Thymus (tissue), 11 donors: ENCODE measurements at regions not wholly inside any gene's neighbourhood (a gene's known extent, or its start where the extent isn't known, plus 50 kb on each side); places are given as distances from the start of the nearest gene placed in this dataset.
"Not testable (repeated sequence)": the region's sequence is repeated elsewhere in the genome, so short reads cannot be mapped to it uniquely, and the experiment has no call there.

Source experiments
- DNase-seq, 9 donors: peaks; one replicate each; pipeline ENCODE4 v3.0.0-alpha.2; 2013; ENCODE audit warnings: low spot score in 9 of 9, low read depth in 6 of 9, missing footprints in 1 of 9
- H3K27ac ChIP-seq, 2 donors: one replicate each; pipeline ENCODE4 v1.5.1; 2013; ENCODE audit warnings: control low read depth in 1 of 2, low read depth in 1 of 2, low read length in 1 of 2, mild to moderate bottlenecking in 1 of 2, moderate library complexity in 1 of 2
- H3K27me3 ChIP-seq, 2 donors: one replicate each; pipeline ENCODE4 v1.5.1; 2013; ENCODE audit warnings: low read length in 1 of 2; ENCODE audit not compliant: control insufficient read depth in 2 of 2, insufficient read depth in 1 of 2
- H3K36me3 ChIP-seq, 2 donors: one replicate each; pipeline ENCODE4 v1.5.1; 2013; ENCODE audit warnings: low read length in 1 of 2, mild to moderate bottlenecking in 1 of 2, moderate library complexity in 1 of 2; ENCODE audit not compliant: control insufficient read depth in 2 of 2, insufficient read depth in 2 of 2
- H3K4me1 ChIP-seq, 2 donors: one replicate each; pipeline ENCODE4 v1.5.1; 2013; ENCODE audit warnings: low read length in 2 of 2; ENCODE audit not compliant: control insufficient read depth in 2 of 2, insufficient read depth in 2 of 2
- H3K4me3 ChIP-seq, 2 donors: one replicate each; pipeline ENCODE4 v1.5.1; 2013; ENCODE audit warnings: low read length in 2 of 2, control low read depth in 1 of 2, mild to moderate bottlenecking in 1 of 2
- H3K9me3 ChIP-seq, 2 donors: one replicate each; pipeline ENCODE4 v1.5.1; 2013; ENCODE audit warnings: low read length in 1 of 2, mild to moderate bottlenecking in 1 of 2; ENCODE audit not compliant: control insufficient read depth in 2 of 2, insufficient read depth in 1 of 2
- WGBS: extraction: QIAGEN DNeasy Blood & Tissue Kit; methylation state at CpG from one replicate; pipeline ENCODE4 v1.1.7; 2013; 5-methylcytosine and 5-hydroxymethylcytosine counted together
- donor health status: healthy.

DNA sequence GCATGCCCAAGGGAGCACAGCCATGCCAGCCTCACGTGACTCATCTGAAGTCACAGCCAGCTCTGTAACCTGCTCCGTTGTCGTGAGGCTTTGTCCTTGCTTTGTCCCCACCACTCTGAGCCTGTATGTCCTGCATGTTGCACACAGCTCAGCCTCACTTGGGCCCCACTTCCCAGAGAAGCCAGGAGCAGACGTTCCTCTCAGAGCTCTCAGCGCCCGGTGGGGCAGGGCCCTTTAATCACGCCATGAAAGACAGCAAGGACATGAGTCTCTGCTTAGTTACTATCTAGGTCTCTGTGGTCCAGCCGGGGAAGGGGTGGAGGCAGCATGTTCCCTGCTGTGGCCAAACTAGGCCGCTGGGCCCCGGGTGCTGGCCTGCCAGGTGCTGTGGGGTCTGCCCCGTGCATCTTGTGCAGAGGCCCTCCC is 127.4 kb upstream of the FAM20C start:
- DNase-seq, result no peak
- WGBS, result 97% methylated on average over 11 of the region's 11 CpGs

DNA sequence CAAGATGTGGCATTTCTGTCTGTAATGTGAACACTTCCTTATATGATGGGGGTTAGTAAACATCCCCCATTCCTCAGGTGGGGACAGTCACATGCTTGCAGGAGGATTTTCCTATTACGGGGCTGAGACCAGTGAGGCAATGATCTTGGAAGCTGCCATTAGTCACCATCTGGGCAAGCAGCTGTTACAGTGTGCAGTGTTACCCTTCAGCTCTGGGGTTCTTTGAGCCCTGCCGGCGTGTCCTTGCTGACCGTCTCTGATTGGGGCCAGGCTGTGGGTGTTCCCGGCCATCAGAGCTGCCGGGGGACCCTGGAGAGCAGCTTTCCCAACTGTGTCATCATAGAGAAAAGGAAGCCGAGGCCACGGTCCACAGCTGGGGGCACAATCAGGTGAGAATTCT is 126.8 kb upstream of the FAM20C start:
- 94% methylated on average over 8 of the region's 8 CpGs for WGBS
- no peaks in the 10 kb centered on the region for H3K27me3 ChIP-seq
- no peak overlapping the region for H3K4me3 ChIP-seq
- H3K9me3 ChIP-seq, result no peaks in the 10 kb centered on the region
- H3K4me1 ChIP-seq, result no peaks in the 10 kb centered on the region
- no peak for DNase-seq
- H3K36me3 ChIP-seq, result no peaks in the 10 kb centered on the region
- no peak overlapping the region for H3K27ac ChIP-seq

More for the DNA sequence above, 127.4 kb upstream of the FAM20C start:
- Histone ChIP-seq H3K4me1 (no peaks in the 10 kb centered on the region), H3K27me3 (no peaks in the 10 kb centered on the region), H3K4me3 (no peak overlapping the region), H3K36me3 (no peaks in the 10 kb centered on the region), H3K9me3 (no peaks in the 10 kb centered on the region), H3K27ac (no peak overlapping the region)

DNA sequence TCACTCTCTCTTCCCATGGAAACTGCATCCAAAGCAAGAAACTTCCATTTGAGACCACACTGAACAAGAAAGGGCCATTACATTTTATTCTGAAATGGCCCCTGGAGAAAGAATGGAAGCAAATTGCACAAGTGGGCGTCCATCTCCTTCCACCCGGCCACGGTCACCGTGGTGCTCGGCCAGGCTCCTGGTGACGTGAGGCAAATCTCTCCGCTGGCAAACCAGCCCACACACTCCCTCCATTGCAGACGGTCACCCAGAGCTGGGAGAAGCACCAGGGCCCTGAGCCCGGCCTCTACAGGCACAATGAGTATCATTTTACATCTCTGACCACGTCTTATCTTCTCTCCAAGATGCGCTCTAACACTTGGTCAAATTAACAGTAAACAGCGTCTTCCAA is 126.1 kb upstream of the FAM20C start:
- H3K4me3 ChIP-seq, result no peak overlapping the region
- no peaks in the 10 kb centered on the region for H3K36me3 ChIP-seq
- H3K9me3 ChIP-seq, result no peaks in the 10 kb centered on the region
- no peak for DNase-seq
- 91% methylated on average over 12 of the region's 12 CpGs for WGBS
- H3K4me1 ChIP-seq, result no peaks in the 10 kb centered on the region
- no peaks in the 10 kb centered on the region for H3K27me3 ChIP-seq
- H3K27ac ChIP-seq, result no peak overlapping the region

DNA sequence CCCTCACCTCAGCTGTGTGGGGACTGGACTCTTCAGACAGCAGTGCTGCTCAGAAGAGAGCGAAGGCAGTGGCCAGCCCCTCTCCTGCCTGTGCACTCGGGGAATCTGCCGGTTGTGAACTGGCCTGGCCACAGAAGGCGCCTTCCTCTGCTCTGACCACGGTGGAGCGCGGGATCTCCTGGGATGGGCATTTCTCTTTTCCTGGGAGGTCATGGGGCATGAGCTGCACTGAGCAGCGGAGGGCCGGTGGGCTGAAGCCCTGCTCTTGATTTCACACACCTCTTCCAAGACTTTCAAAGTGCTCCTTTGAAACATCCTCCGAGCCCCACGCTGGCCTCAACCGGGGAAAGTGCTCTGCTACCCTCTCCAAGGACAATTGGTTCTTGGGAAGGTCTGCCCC is 125.6 kb upstream of the FAM20C start:
- Histone ChIP-seq H3K4me1 (no peaks in the 10 kb centered on the region), H3K27ac (no peak overlapping the region), H3K27me3 (no peaks in the 10 kb centered on the region), H3K9me3 (no peaks in the 10 kb centered on the region), H3K4me3 (no peak overlapping the region), H3K36me3 (no peaks in the 10 kb centered on the region)
- 95% methylated on average over 12 of the region's 12 CpGs for WGBS
- DNase-seq, result no peak

DNA sequence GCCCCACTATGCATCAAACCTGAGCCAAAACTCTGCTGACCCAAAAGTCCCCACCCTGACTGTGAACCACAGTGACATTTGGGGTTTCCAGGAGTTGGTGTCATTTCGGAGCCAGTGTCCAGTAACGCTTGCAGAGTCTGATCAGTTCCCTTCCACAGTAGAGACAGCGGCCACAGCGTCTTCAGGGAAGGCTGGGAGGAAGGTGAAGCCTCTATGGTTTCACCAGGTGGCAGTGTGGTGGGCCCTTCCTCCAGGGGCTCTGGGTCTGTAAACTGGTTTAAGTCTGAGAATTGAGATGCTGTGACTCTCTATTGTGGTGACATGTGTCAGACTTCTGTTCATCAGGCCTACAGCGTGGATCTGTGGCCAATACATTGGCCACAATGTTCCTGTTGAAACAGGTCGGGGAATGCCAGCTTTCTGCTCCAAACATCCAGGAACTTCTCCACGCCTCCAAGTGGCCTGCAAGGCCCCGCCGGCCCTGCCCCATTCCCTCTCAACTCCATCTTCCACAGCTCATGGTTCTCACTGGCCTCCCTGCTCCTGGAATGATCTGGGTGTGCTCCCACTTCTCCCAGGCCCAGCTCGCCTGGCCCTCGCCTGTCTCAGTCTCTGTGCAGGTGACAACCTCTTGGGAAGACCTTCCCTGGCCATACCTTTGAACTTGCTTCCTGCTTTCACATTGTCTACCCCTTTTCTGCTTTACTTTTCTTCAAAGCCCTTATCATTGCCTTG is 124.5 kb upstream of the FAM20C start:
- no peak for DNase-seq
- WGBS, result 95% methylated on average over 11 of the region's 11 CpGs
- Histone ChIP-seq H3K9me3 (no peaks in the 10 kb centered on the region), H3K36me3 (no peaks in the 10 kb centered on the region), H3K4me1 (no peaks in the 10 kb centered on the region), H3K4me3 (no peak overlapping the region), H3K27ac (no peak overlapping the region), H3K27me3 (no peaks in the 10 kb centered on the region)

DNA sequence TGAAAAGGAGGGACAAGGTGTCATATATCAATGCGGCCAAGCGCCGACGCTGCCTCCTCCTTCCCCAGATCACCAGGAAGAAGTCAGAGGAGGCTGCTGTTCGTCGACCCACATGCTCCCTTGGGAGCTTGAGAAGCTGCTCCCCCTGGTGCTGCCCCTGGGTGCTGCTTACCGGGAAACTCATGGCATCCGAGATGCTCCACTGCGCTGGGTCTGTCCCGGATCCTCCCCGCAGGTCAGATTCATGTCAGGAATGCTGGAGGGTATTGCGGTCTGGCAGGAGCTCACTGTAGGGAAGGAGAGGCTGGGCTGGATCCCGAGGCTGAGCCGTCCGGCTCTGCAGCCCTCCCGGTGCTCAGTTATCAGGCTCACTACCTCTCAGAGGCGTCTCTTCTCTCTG is 123.7 kb upstream of the FAM20C start:
- WGBS, result 95% methylated on average over 17 of the region's 17 CpGs
- no peaks in the 10 kb centered on the region for H3K9me3 ChIP-seq
- no peaks in the 10 kb centered on the region for H3K27me3 ChIP-seq
- H3K27ac ChIP-seq, result no peak overlapping the region
- no peak overlapping the region for H3K4me3 ChIP-seq
- no peaks in the 10 kb centered on the region for H3K4me1 ChIP-seq
- DNase-seq, result no peak
- no peaks in the 10 kb centered on the region for H3K36me3 ChIP-seq

DNA sequence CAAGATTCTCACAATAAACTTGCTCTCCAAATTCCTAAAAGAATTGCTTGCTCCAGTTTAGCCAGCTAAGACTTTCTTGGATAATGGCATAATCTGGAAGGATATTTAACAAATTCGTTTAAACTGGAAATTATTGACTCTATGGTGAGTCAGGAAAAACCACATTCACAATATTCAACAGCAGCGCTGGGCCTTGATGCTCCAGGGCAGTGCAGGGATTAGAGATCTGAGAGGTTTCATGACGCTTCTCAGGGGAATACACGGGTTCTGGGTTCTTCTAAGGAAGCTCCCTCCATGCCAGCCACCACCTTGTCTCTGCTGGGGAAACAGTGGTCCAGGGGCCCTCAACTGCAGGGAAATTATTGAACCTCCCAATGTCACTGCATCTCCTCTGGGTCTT is 123.3 kb upstream of the FAM20C start:
- not testable (repeated sequence) for H3K4me1 ChIP-seq, DNase-seq, H3K27me3 ChIP-seq, H3K4me3 ChIP-seq, H3K27ac ChIP-seq, H3K9me3 ChIP-seq, H3K36me3 ChIP-seq
- no CpG with 5 or more reads among the region's 4 CpGs for WGBS

DNA sequence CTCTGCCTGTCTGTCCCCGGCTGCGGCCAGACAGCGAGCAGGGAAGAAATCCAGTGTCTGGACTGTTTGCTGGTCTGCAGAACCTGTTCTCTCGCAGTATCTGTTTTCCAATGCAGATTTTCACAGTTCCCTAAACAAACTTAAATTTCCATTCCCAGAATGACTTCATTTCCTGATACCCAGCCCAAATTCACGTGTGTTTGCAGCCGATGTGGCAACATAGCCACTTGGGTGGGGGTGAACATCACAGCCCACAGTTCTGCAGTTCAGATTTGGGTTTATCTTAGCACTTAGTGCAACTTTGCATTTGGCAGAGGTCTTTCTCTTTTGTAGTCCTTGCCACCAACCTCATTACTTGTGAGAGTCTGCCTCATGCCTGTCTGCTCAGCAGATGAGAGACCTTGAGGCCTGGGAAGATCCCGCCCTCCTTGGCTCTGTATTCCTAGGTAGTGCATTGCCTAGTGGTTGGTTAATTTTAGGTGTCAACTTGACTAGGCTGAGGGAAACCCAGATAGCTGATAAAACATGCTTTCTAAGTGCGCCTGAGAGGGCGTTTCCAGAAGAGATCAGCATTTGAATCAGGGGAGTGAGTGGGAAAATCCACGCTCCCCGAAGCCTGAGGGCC is 122.8 kb upstream of the FAM20C start:
- H3K4me3 ChIP-seq, H3K27ac ChIP-seq, H3K4me1 ChIP-seq, DNase-seq, H3K27me3 ChIP-seq, H3K36me3 ChIP-seq, H3K9me3 ChIP-seq: not testable (repeated sequence)
- 91% methylated on average over 10 of the region's 11 CpGs for WGBS

DNA sequence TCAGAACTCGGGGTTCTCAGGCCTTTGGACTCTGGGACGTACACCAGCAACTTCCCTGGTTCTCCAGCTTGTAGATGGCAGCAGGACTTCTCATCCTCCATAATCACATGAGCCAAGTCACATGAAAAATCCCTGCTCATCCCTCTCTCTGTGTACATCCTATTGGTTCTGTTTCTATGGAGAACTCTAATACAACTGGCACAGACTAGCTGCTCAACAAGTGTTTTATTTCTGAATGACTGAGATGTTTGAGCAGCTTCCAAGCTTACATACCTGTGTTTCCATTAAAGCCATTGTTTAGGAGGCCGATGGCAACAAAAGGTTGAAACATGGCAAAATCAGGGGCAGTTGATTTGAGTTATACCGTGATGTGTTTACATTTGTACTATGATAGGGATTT is 122.2 kb upstream of the FAM20C start:
- H3K9me3 ChIP-seq, DNase-seq, H3K36me3 ChIP-seq, H3K27ac ChIP-seq, H3K27me3 ChIP-seq, H3K4me3 ChIP-seq, H3K4me1 ChIP-seq: not testable (repeated sequence)
- 90% methylated on average over 3 of the region's 4 CpGs for WGBS
